ENCODE measurements at regions not wholly inside any gene's neighbourhood (a gene's known extent, or its start where the extent isn't known, plus 50 kb on each side); places are given as distances from the start of the nearest gene placed in this dataset.

DNA sequence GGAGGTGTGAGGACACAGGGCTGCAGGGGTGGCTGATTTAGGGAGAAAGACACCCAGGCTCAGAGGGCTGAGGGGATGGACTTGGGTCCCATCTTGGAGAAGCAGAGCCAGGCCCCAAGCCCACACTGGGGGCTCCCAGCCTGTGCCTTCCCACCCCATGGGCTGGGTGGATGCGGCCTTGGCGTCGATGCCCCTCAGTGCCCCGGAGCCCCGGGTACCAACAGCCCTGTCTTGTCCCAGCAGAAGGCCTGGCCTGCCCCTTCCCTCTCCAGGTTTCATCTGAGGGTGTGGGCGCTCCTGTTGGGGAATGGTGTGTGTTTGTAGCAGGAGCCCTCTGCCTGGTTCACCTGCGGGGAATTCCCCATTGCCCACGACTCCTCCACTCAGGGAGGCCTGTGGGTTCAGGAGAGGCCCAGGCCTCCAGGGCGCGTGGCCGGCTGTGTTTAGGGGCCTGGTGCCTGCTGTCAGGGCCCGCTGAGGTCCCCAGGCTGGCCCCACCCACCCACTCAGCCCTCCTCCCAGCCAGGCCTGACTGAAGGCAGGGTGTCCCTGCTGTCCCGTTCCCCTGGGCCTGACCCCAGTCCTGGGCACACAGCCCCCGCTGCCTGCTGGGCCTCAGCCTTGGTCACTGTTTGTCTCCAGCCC is 51.1 kb upstream of the BEGAIN start:
- no peak for DNase-seq

DNA sequence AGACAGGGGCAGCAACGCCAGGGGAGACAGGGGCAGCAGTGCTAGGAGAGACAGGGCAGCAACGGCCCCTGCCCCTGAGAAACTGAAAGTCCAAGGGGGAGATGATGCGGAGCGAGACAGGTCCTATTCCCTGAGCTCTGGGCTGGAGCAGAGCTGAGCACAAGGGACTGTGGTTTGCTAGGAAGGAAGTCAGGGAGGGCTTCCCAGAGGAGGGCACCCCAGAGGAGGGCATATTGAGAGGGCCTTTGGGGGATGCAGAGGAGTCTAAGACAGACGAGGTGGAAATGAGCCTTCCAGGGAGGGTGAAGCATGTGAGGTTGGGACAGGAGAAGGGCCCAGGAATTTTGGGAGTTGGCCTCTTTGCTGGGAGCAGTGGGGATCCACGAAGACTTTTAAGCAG is 52.1 kb upstream of the BEGAIN start:
- no peak for DNase-seq

GRCh38 chr14:100640471-100641273 is 53.5 kb upstream of the BEGAIN start:
- peak; percentile 75 to 77 for DNase-seq

DNA sequence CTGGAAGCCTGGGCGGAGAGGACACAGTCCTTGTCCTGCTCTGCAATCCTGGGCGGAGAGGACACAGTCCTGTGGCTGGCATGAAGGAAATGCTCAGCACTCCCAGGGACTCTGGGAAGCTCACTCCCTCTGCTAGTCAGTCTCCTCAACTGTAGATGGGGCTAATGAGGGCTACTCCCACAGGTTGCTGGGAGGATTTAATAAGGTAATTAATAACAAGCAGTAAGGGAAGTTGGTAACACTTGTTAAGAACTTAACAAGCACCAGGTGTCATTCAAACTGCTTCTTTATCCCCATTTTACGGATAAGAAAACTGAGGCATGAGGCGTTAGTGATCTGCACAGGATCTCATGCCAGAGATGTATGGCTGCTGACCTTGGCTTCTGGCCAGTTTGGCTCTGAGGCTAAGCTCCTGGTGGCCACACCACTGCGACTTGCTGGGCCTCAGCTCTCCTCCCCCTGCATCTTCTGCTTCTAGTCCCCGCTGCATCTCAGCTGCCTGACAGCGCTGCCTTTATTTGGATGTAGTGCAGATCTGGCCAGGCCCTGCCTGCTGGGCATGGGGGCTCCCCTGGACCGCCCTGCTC is 54.1 kb upstream of the BEGAIN start:
- DNase-seq: no peak

- no peak for DNase-seq
Observed at GRCh38 chr14:100643426-100643825, 56.2 kb upstream of the BEGAIN start.

DNA sequence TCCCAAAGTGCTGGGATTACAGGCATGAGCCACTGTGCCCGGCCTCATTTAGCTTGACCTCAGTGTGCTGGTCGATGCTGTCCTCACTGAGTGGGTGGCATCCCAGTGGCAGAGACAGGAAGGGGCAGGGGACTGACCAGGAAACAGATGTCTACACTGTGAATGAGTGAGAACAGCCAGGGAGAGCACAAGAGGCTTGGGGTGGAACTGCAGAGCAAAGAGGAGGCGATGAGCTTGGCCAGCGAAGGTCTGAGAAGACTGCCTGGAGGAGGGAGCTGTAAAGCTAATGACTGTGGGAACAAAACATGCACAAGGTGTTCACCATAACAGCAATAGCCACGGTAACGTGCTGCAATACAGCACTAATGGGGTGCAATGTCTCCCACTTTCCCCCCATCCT is 57.2 kb upstream of the BEGAIN start:
- DNase-seq: no peak

- DNase-seq: no peak
Observed at GRCh38 chr14:100644784-100645183, 57.6 kb upstream of the BEGAIN start.

DNA sequence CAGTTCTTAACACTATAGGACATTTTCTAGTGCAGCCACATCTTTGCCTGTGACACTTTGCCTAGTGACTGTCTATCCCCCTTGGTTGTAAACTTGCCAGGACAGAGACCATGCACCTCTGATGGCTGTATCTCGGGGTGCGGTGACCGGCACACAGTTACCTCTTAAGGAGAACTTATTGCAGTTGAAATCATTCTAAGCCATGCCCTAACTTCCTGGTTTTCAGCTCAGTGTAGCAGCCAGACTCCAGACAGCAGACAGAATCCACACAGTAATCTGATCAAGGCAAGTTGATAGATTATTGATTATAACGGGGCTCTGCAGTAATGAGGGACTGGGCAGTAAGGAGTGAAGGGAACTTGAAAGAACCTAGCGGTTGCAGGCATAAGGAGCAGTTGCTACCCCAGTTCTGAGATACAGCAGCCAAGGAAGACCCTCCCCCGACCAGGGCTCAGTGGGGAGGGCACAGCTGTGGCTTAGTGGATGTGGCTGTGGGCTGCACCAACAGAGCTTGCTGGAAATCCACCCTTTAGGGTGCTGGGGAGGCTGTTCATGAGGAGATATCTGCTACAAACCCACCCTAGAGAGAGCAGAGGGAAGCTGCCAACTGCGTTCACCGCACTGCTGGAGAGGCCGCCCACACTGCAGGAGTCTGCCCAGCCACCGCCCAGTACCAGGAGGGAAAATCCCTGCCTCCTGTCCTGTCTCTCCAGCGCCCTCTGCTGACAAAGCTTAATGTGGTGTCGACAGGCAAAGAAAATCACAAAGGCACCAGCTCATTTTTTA is 58.2 kb upstream of the BEGAIN start:
- DNase-seq: peak; percentile 85 to 86

GRCh38 chr14:100645982-100646314 is 58.7 kb upstream of the BEGAIN start:
- no peak for DNase-seq

DNA sequence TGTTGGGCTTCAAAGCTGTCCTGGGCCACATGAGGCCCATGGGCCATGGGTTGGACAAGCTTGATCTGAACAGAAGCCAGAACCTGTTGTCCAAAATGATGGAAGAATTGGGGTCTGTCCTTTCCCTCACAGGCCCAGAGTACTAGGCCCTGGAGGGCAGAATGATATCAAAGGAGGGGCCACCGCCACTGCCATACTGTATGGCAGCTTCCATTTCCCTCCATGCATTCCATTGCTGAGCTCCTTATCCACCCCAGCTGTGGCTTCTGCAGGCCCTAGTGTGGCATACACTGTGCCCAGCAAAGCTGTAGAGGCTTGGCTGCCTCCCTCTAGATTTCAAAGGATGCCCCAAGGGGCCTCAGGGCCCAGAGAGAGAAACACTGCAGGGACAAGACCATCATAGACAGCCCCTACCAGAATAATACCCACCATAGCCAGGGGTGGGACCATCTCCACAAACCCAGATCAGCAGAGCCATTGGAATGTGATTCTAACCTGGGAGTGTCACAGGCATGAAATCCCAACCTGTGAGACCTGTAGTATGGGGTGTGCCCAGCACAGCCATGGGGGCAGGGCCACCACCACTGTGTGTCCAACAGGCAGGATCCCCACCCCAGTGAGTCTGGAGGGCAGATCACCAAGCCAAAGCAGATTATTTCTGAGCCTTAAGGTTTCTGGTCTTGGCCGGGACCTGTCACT is 61.4 kb upstream of the BEGAIN start:
- no peak for DNase-seq

DNA sequence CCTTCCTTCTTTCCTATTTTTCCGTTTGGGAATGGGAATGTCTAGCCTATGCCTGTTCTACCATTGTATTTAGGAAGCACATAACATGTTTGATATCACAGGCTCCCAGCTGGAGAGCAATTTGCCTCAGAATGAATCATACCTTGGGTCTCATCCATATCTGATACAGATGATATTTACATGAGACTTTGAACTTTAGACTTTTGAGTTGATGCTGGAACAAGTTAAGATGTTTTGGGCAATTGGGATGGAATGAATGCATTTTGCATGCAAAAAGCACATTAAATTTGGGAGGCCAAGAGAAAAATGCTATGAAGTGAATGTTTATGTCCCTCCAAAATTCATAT is 61.9 kb upstream of the BEGAIN start:
- no peak for DNase-seq

GRCh38 chr14:100651999-100652508 is 64.8 kb upstream of the BEGAIN start:
- DNase-seq: no peak

GRCh38 chr14:100652744-100653143 is 65.5 kb upstream of the BEGAIN start:
- DNase-seq: no peak

- DNase-seq: peak; percentile 20 to 42
Observed at GRCh38 chr14:100653409-100653808, 66.2 kb upstream of the BEGAIN start.

- DNase-seq: no peak
Observed at GRCh38 chr14:100654025-100654813, 67.0 kb upstream of the BEGAIN start.

- DNase-seq: peak; percentile 38 to 44
Observed at GRCh38 chr14:100654814-100655740, 67.9 kb upstream of the BEGAIN start.

GRCh38 chr14:100655741-100656085 is 68.5 kb upstream of the BEGAIN start:
- no peak for DNase-seq

GRCh38 chr14:100656996-100657395 is 69.7 kb upstream of the DLK1 start:
- DNase-seq: no peak

DNA sequence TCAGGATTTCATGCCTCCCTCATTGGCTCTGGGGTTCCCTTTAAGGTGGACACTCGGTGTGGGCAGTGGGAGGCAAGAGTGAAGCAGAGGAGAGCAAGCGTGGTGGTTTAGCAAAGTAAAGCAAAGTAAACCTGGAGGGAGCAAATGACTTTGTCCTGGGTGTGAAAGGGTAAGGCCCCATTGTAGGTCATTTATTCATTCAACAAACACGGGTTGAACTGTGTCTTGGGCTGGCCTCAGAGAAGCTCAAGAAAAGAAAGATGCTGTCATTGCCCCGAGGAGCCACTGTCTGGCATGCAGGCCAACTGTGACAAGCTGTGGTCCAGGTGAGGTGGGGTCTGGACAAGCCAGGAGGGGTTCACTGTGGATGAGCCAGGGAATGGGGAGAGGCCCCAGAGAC is 68.9 kb upstream of the DLK1 start:
- DNase-seq: no peak

DNA sequence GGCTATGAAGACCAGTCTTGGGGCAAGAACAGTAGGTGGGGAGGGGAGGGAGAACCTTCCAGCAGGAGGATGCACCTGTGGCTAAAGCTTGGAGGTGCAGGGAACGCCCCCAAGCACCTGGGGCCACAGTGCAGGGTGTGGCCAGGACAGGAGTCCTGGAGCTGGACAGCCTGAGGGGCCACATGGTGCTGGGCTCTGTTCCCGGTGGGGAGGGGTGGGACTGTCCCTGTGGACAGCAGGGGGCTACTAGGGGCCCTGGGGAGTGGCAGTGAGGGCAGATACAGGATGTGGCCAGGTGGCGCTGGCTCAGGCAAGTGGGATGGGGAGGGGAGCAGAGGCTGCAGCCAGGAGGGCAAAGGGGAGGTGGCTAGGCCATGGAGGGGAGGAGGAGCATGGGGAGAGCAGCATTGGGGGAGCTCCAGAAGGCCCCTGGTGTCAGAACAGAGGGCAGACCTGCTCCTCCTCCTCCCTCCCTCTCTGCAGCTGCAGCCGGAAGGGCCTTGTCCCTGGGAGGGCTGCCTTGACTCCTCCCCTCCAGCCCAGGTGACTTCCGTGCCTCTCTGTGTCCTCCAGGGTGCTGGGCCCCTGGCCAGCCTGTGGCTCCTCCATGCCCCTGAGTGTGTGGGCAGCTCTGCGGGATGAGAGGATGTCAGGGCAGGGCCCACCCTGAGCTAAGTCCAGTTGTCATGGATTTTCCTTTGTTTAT is 68.4 kb upstream of the DLK1 start:
- DNase-seq: no peak
